HEK293T (cell line): ENCODE measurements at regions not wholly inside any gene's neighbourhood (a gene's known extent, or its start where the extent isn't known, plus 50 kb on each side); places are given as distances from the start of the nearest gene placed in this dataset.

Experiments
- BHLHE40 ChIP-seq: fragments of 450-650 bp; IDR thresholded peaks from 2 replicates; pipeline ENCODE4 v1.6.1; 2016; ENCODE audit warnings: mild to moderate bottlenecking, moderate library complexity, borderline replicate concordance
- ELF4 ChIP-seq: fragments of 450-650 bp; IDR thresholded peaks from 2 replicates; pipeline ENCODE4 v1.6.1; 2017; ENCODE audit warnings: antibody characterized with exemption
- FOXK2 ChIP-seq: fragments of 450-650 bp; IDR thresholded peaks from 2 replicates; pipeline ENCODE4 v1.6.1; 2016; ENCODE audit warnings: mild to moderate bottlenecking
- FOXM1 ChIP-seq: fragments of 450-650 bp; IDR thresholded peaks from 2 replicates; pipeline ENCODE4 v1.6.1; 2017; ENCODE audit warnings: mild to moderate bottlenecking, borderline replicate concordance
- HDGF ChIP-seq: fragments of 450-650 bp; IDR thresholded peaks from 2 replicates; pipeline ENCODE4 v1.6.1; 2017; ENCODE audit warnings: antibody characterized with exemption, borderline replicate concordance
- L3MBTL2 ChIP-seq: fragments of 450-650 bp; conservative IDR thresholded peaks from 2 replicates; pipeline ENCODE4 v1.6.1; 2016; ENCODE audit warnings: mild to moderate bottlenecking
- LEF1 ChIP-seq: fragments of 450-650 bp; IDR thresholded peaks from 2 replicates; pipeline ENCODE4 v1.6.1; 2017; ENCODE audit warnings: mild to moderate bottlenecking, borderline replicate concordance
- TARDBP ChIP-seq: fragments of 450-650 bp; IDR thresholded peaks from 2 replicates; pipeline ENCODE4 v1.6.1; 2016
- ZNF384 ChIP-seq: fragments of 450-650 bp; IDR thresholded peaks from 2 replicates; pipeline ENCODE4 v1.6.1; 2016

DNA sequence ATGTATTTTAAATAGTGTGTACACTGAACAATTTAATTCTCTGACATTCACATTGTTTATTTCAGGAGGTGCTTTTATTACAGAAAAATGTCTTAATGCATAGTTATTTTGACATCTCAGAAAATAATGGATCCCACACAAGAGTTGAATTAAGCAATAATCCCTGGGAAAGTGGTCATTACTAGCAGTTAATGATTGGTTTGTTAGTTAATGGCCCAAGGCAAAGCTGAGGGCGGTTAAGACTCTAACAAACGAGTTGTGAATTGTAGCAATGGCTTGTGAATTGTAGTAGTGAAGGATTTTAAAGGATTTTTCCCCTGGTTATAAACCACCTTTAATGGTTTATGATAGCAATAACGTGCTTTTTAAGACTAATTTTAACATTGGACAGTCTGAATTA, 1316.0 kb upstream of the GJE1 start:
- TF ChIP-seq LEF1 (no peak), TARDBP (no peak), BHLHE40 (no peak), FOXK2 (no peak), ZNF384 (no peak), FOXM1 (no peak), ELF4 (no peak), HDGF (no peak), L3MBTL2 (no peak)
